D721Med (cell line): ENCODE measurements at regions not wholly inside any gene's neighbourhood (a gene's known extent, or its start where the extent isn't known, plus 50 kb on each side); places are given as distances from the start of the nearest gene placed in this dataset.

Experiments used
- DNase-seq: peaks from one replicate; pipeline ENCODE4 v3.0.0; 2011; ENCODE audit warnings: low spot score; ENCODE audit not compliant: insufficient read length
- FAIRE-seq: peaks from 2 replicates; lab custom pipeline; 2011; peaks lifted over from hg19 to GRCh38; lab: Jason Lieb, UNC
- CTCF ChIP-seq: IDR thresholded peaks from 2 replicates; pipeline ENCODE4 v1.5.1; 2012; ENCODE audit warnings: mild to moderate bottlenecking, control low read depth; ENCODE audit not compliant: insufficient read depth; ENCODE audit errors: missing control alignments

- no peak for FAIRE-seq
- TF ChIP-seq CTCF, result no peak
These were observed 258.6 kb downstream of the RBM43 start for GRCh38 chr2:151002959-151003600.

GRCh38 chr2:150997702-150998440, 263.8 kb downstream of the RBM43 start:
- TF ChIP-seq CTCF, result no peak
- DNase-seq, result no peak
- no peak for FAIRE-seq

More at GRCh38 chr2:151002959-151003600, 258.6 kb downstream of the RBM43 start:
- no peak for DNase-seq

- FAIRE-seq, result no peak
These were observed 264.6 kb downstream of the RBM43 start for GRCh38 chr2:150997066-150997465.

GRCh38 chr2:150994076-150994475, 267.6 kb downstream of the RBM43 start:
- TF ChIP-seq CTCF, result no peak
- no peak for DNase-seq
- FAIRE-seq, result no peak

More at GRCh38 chr2:150997066-150997465, 264.6 kb downstream of the RBM43 start:
- no peak for TF ChIP-seq CTCF
- DNase-seq, result no peak

GRCh38 chr2:150989969-150990368, 271.7 kb downstream of the RBM43 start:
- TF ChIP-seq CTCF, result no peak
- DNase-seq, result no peak
- no peak for FAIRE-seq

- DNase-seq, result no peak
- no peak for FAIRE-seq
- no peak for TF ChIP-seq CTCF
These were observed 275.9 kb downstream of the RBM43 start for GRCh38 chr2:150985741-150986140.
